HEK293T (cell line): ENCODE measurements at regions not wholly inside any gene's neighbourhood (a gene's known extent, or its start where the extent isn't known, plus 50 kb on each side); places are given as distances from the start of the nearest gene placed in this dataset.

Experiments
- FOXM1 ChIP-seq: fragments of 450-650 bp; IDR thresholded peaks from 2 replicates; pipeline ENCODE4 v1.6.1; 2017; ENCODE audit warnings: mild to moderate bottlenecking, borderline replicate concordance
- HDGF ChIP-seq: fragments of 450-650 bp; IDR thresholded peaks from 2 replicates; pipeline ENCODE4 v1.6.1; 2017; ENCODE audit warnings: antibody characterized with exemption, borderline replicate concordance
- PKNOX1 ChIP-seq: fragments of 450-650 bp; IDR thresholded peaks from 2 replicates; pipeline ENCODE4 v1.6.1; 2016
- TARDBP ChIP-seq: fragments of 450-650 bp; IDR thresholded peaks from 2 replicates; pipeline ENCODE4 v1.6.1; 2016

DNA sequence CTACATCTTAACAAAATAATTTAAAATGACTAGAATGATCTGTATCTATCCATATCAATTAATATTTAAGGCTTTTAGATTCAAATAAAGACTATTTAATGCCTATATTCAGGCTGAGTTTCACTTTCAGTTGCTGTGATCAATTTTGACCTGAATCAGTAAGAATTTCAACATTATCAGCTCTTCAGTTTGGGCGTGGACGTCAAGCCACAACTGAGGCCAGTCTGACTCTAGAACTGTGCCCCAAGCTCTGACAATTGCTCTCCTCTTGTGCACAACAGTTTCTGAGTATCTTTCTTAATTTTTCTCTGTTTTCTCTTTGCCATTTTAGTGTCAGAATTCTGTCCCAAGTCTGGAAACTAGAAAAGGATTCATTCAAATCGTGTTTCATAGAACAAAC lies 1095.5 kb downstream of the PLA2G4A start:
- TF ChIP-seq FOXM1 (no peak), HDGF (no peak), TARDBP (no peak), PKNOX1 (no peak)
